Aorta (tissue), 5 donors: ENCODE measurements at regions not wholly inside any gene's neighbourhood (a gene's known extent, or its start where the extent isn't known, plus 50 kb on each side); places are given as distances from the start of the nearest gene placed in this dataset.

Experiments
- ATAC-seq: fragments of 200-7000 bp; cut with Tn5 transposase; one replicate; pipeline ENCODE4 v1.9.1; 2022; ENCODE audit warnings: moderate library complexity; ENCODE audit not compliant: low FRiP score
- DNase-seq, 2 donors: peaks; one replicate each; pipeline ENCODE4 v3.0.0-alpha.2; 2020
- H3K27ac ChIP-seq, 2 donors: one replicate each; pipeline ENCODE4 v1.5.1; 2013; ENCODE audit warnings: low read length in 2 of 2, mild to moderate bottlenecking in 2 of 2, moderate library complexity in 2 of 2, control low read depth in 1 of 2, inconsistent platforms in 1 of 2, low read depth in 1 of 2
- H3K27me3 ChIP-seq, 2 donors: one replicate each; pipeline ENCODE4 v1.6.1; 2013; ENCODE audit warnings: control low read depth in 1 of 2, low read length in 1 of 2, mild to moderate bottlenecking in 1 of 2, moderate library complexity in 1 of 2; ENCODE audit not compliant: insufficient read depth in 2 of 2, control insufficient read depth in 1 of 2
- H3K36me3 ChIP-seq, 2 donors: one replicate each; pipeline ENCODE4 v1.6.1; 2013; ENCODE audit warnings: control low read depth in 1 of 2, low read length in 1 of 2, mild to moderate bottlenecking in 1 of 2; ENCODE audit not compliant: insufficient read depth in 2 of 2, control insufficient read depth in 1 of 2
- H3K4me1 ChIP-seq, 2 donors: one replicate each; pipeline ENCODE4 v1.6.1; 2013; ENCODE audit warnings: low read length in 2 of 2, control low read depth in 1 of 2, mild to moderate bottlenecking in 1 of 2, moderate library complexity in 1 of 2; ENCODE audit not compliant: insufficient read depth in 2 of 2, control insufficient read depth in 1 of 2
- H3K4me3 ChIP-seq, 2 donors: one replicate each; pipeline ENCODE4 v1.5.1; 2013; ENCODE audit warnings: low read length in 2 of 2, control low read depth in 1 of 2, mild to moderate bottlenecking in 1 of 2
- H3K9me3 ChIP-seq: one replicate; pipeline ENCODE4 v1.6.1; 2013; ENCODE audit warnings: mild to moderate bottlenecking, low read length; ENCODE audit not compliant: control insufficient read depth
- WGBS, 2 donors: extraction: QIAGEN DNeasy Blood & Tissue Kit; methylation state at CpG; one replicate each; pipeline ENCODE4 v1.1.7; 2013; 5-methylcytosine and 5-hydroxymethylcytosine counted together
- intact Hi-C, 2 donors: fragments of 100-400 bp; cut with DNase I; formaldehyde crosslinking; loops; one replicate each; pipeline versions ENCODE4 v1.14.2 to v1.15.0; 2022
- donor health status: healthy with polysubstance abuse.
- donor health status: Bipolar disorder and iron deficiency.
- donor health status: DM: no; HTN: no; CAD: no.
- donor health status: DM: no; HTN: no; CAD: no.
- donor health status: DM: yes; HTN: yes; CAD: no.

GRCh38 chr13:73299787-73300186, 241.0 kb downstream of the KLF5 start:
- no peak overlapping the region for H3K27ac ChIP-seq
- DNase-seq, result no peak
- H3K27me3 ChIP-seq, result no peaks in the 10 kb centered on the region
- WGBS, 2 donors, result 40 to 49% methylated on average over 2 of the region's 2 CpGs
- H3K9me3 ChIP-seq, result no peaks in the 10 kb centered on the region
- no peaks in the 10 kb centered on the region for H3K36me3 ChIP-seq
- intact Hi-C loops, result no loop called here
- no peak overlapping the region for H3K4me3 ChIP-seq
- no peaks in the 10 kb centered on the region for H3K4me1 ChIP-seq
- ATAC-seq, result no peak

GRCh38 chr13:73293913-73294523, 235.2 kb downstream of the KLF5 start:
- H3K27me3 ChIP-seq, result no peaks in the 10 kb centered on the region
- DNase-seq (no peak), ATAC-seq (no peak)
- H3K36me3 ChIP-seq, result no peaks in the 10 kb centered on the region
- H3K4me3 ChIP-seq, result no peak overlapping the region
- H3K4me1 ChIP-seq, result no peaks in the 10 kb centered on the region
- no peaks in the 10 kb centered on the region for H3K9me3 ChIP-seq
- intact Hi-C loops, result no loop called here
- no peak overlapping the region for H3K27ac ChIP-seq
- 73 to 86% methylated on average over 6 of the region's 6 CpGs for WGBS, 2 donors

GRCh38 chr13:73292127-73292526, 233.3 kb downstream of the KLF5 start:
- Histone ChIP-seq H3K4me1 (no peaks in the 10 kb centered on the region), H3K4me3 (no peak overlapping the region), H3K36me3 (no peaks in the 10 kb centered on the region), H3K9me3 (no peaks in the 10 kb centered on the region), H3K27me3 (no peaks in the 10 kb centered on the region), H3K27ac (no peak overlapping the region)
- DNase-seq, result no peak
- ATAC-seq, result no peak
- 96 to 97% methylated on average over 1 of the region's 1 CpG for WGBS, 2 donors
- intact Hi-C loops, result no loop called here

GRCh38 chr13:73290844-73291243, 232.0 kb downstream of the KLF5 start:
- no peaks in the 10 kb centered on the region for H3K4me1 ChIP-seq
- intact Hi-C loops, result no loop called here
- no peaks in the 10 kb centered on the region for H3K27me3 ChIP-seq
- no peak overlapping the region for H3K27ac ChIP-seq
- ATAC-seq (no peak), DNase-seq (no peak)
- H3K36me3 ChIP-seq, result no peaks in the 10 kb centered on the region
- H3K9me3 ChIP-seq, result no peaks in the 10 kb centered on the region
- H3K4me3 ChIP-seq, result no peak overlapping the region
- 73 to 74% methylated on average over 4 of the region's 4 CpGs for WGBS, 2 donors

GRCh38 chr13:73288596-73288995, 229.8 kb downstream of the KLF5 start:
- H3K27ac ChIP-seq, result no peak overlapping the region
- 80 to 89% methylated on average over 6 of the region's 6 CpGs for WGBS, 2 donors
- H3K4me1 ChIP-seq, result no peaks in the 10 kb centered on the region
- no peaks in the 10 kb centered on the region for H3K9me3 ChIP-seq
- DNase-seq, result no peak
- H3K4me3 ChIP-seq, result no peak overlapping the region
- no peaks in the 10 kb centered on the region for H3K27me3 ChIP-seq
- ATAC-seq, result no peak
- intact Hi-C loops, result no loop called here
- no peaks in the 10 kb centered on the region for H3K36me3 ChIP-seq

- intact Hi-C loops, result no loop called here
- 70 to 87% methylated on average over 3 of the region's 3 CpGs for WGBS, 2 donors
Measured at GRCh38 chr13:73287831-73288230, 229.0 kb downstream of the KLF5 start.

GRCh38 chr13:73286942-73287620, 228.3 kb downstream of the KLF5 start:
- no peak for DNase-seq
- H3K27me3 ChIP-seq, result no peaks in the 10 kb centered on the region
- 64 to 68% methylated on average over 10 of the region's 10 CpGs for WGBS, 2 donors
- H3K4me1 ChIP-seq, result no peaks in the 10 kb centered on the region
- no peak overlapping the region for H3K4me3 ChIP-seq
- no peaks in the 10 kb centered on the region for H3K9me3 ChIP-seq
- intact Hi-C loops, result no loop called here
- no peak overlapping the region for H3K27ac ChIP-seq
- no peak for ATAC-seq
- H3K36me3 ChIP-seq, result no peaks in the 10 kb centered on the region

More at GRCh38 chr13:73287831-73288230, 229.0 kb downstream of the KLF5 start:
- no peak for ATAC-seq
- H3K36me3 ChIP-seq, result no peaks in the 10 kb centered on the region
- no peaks in the 10 kb centered on the region for H3K9me3 ChIP-seq
- H3K27me3 ChIP-seq, result no peaks in the 10 kb centered on the region
- H3K4me1 ChIP-seq, result no peaks in the 10 kb centered on the region
- no peak for DNase-seq
- no peak overlapping the region for H3K27ac ChIP-seq
- H3K4me3 ChIP-seq, result no peak overlapping the region

- no peaks in the 10 kb centered on the region for H3K36me3 ChIP-seq
- no peak for ATAC-seq
- no peak overlapping the region for H3K4me3 ChIP-seq
- intact Hi-C loops, result no loop called here
- 84 to 88% methylated on average over 5 of the region's 5 CpGs for WGBS, 2 donors
- no peaks in the 10 kb centered on the region for H3K4me1 ChIP-seq
- no peaks in the 10 kb centered on the region for H3K9me3 ChIP-seq
- H3K27me3 ChIP-seq, result no peaks in the 10 kb centered on the region
- DNase-seq, result no peak
- H3K27ac ChIP-seq, result no peak overlapping the region
Measured at GRCh38 chr13:73286177-73286576, 227.4 kb downstream of the KLF5 start.
